BLaER1 treated with 17β-estradiol and CSF1 and Interleukin-3, amounts not matched to agents 10 nM and 100 nM (cell line): ENCODE measurements at regions not wholly inside any gene's neighbourhood (a gene's known extent, or its start where the extent isn't known, plus 50 kb on each side); places are given as distances from the start of the nearest gene placed in this dataset.

Experiments
- H3K27ac ChIP-seq, 11 experiments: shearing (Covaris generic); formaldehyde crosslinking; 2 replicates each; pipeline ENCODE4 v1.8.1; 2022
- H3K27me3 ChIP-seq, 11 experiments: shearing (Covaris generic); formaldehyde crosslinking; 2 replicates each; pipeline ENCODE4 v1.8.1; 2022
- H3K36me3 ChIP-seq, 11 experiments: shearing (Covaris generic); formaldehyde crosslinking; 2 replicates each; pipeline ENCODE4 v1.8.1; 2022
- H3K4me1 ChIP-seq, 10 experiments: shearing (Covaris generic); formaldehyde crosslinking; 2 replicates each; pipeline ENCODE4 v1.8.1; 2022
- H3K4me2 ChIP-seq, 11 experiments: shearing (Covaris generic); formaldehyde crosslinking; 2 replicates each; pipeline ENCODE4 v1.8.1; 2022
- H3K4me3 ChIP-seq, 10 experiments: shearing (Covaris generic); formaldehyde crosslinking; 2 replicates each; pipeline ENCODE4 v1.8.1; 2022
- H3K9ac ChIP-seq, 11 experiments: shearing (Covaris generic); formaldehyde crosslinking; 2 replicates each; pipeline ENCODE4 v1.8.1; 2022
- H3K9me3 ChIP-seq, 11 experiments: shearing (Covaris generic); formaldehyde crosslinking; replicated peaks in 1 of 11; 2 replicates each; pipeline ENCODE4 v1.8.1; 2022
- H4K20me1 ChIP-seq, 11 experiments: shearing (Covaris generic); formaldehyde crosslinking; 2 replicates each; pipeline ENCODE4 v1.8.1; 2022
- Cebpa-rat ChIP-seq, 11 experiments: shearing (Covaris generic); IDR thresholded peaks; 2 replicates each; pipeline ENCODE4 v1.8.1; 2022

GRCh38 chr18:27696148-27696547 is 480.8 kb downstream of the CDH2 start:
- no peaks in the 10 kb centered on the region for H4K20me1 ChIP-seq
- H3K27me3 ChIP-seq = no peaks in the 10 kb centered on the region
- H3K36me3 ChIP-seq = no peaks in the 10 kb centered on the region
- no peak overlapping the region for H3K4me3 ChIP-seq
- peaks cover 0 to 3% (median 0%) of the 10 kb centered on the region in 11 experiments; a peak in 2 of 22 replicates for H3K9me3 ChIP-seq
- H3K4me2 ChIP-seq = no peak overlapping the region
- H3K4me1 ChIP-seq = no peaks in the 10 kb centered on the region
- H3K9ac ChIP-seq = no peak overlapping the region
- H3K27ac ChIP-seq = no peak overlapping the region
- no peak for TF ChIP-seq Cebpa-rat (IDR thresholded peaks at IDR 0.05)

GRCh38 chr18:27695503-27695902 is 481.4 kb downstream of the CDH2 start:
- Histone ChIP-seq H3K27ac (no peak overlapping the region), H3K4me2 (no peak overlapping the region), H3K27me3 (no peaks in the 10 kb centered on the region), H3K4me1 (no peaks in the 10 kb centered on the region), H3K36me3 (no peaks in the 10 kb centered on the region), H4K20me1 (no peaks in the 10 kb centered on the region), H3K4me3 (no peak overlapping the region), H3K9ac (no peak overlapping the region), H3K9me3 (peaks cover 0 to 3% (median 0%) of the 10 kb centered on the region in 11 experiments; a peak in 2 of 22 replicates)
- no peak for TF ChIP-seq Cebpa-rat (IDR thresholded peaks at IDR 0.05)

- H3K9me3 ChIP-seq = peaks cover 0 to 3% (median 0%) of the 10 kb centered on the region in 11 experiments; a peak in 2 of 22 replicates
- no peaks in the 10 kb centered on the region for H3K4me1 ChIP-seq
- H3K4me2 ChIP-seq = no peak overlapping the region
- no peak overlapping the region for H3K4me3 ChIP-seq
- no peak for TF ChIP-seq Cebpa-rat (IDR thresholded peaks at IDR 0.05)
- no peaks in the 10 kb centered on the region for H3K36me3 ChIP-seq
- no peaks in the 10 kb centered on the region for H4K20me1 ChIP-seq
- no peaks in the 10 kb centered on the region for H3K27me3 ChIP-seq
- H3K9ac ChIP-seq = no peak overlapping the region
- H3K27ac ChIP-seq = no peak overlapping the region
These were observed 481.9 kb downstream of the CDH2 start for GRCh38 chr18:27695052-27695451.

GRCh38 chr18:27688581-27688980 is 488.3 kb downstream of the CDH2 start:
- TF ChIP-seq Cebpa-rat (IDR thresholded peaks at IDR 0.05) = no peak
- peaks cover 0 to 17% (median 11%) of the 10 kb centered on the region in 11 experiments; a peak in 18 of 22 replicates for H3K9me3 ChIP-seq

GRCh38 chr18:27687351-27687979 is 489.5 kb downstream of the CDH2 start:
- Histone ChIP-seq H3K9me3 (peaks cover 0 to 15% (median 11%) of the 10 kb centered on the region in 11 experiments; a peak in 18 of 22 replicates), H3K4me3 (no peak overlapping the region), H3K27me3 (no peaks in the 10 kb centered on the region), H3K4me1 (no peaks in the 10 kb centered on the region), H3K9ac (no peak overlapping the region), H3K4me2 (no peak overlapping the region), H4K20me1 (no peaks in the 10 kb centered on the region), H3K27ac (no peak overlapping the region), H3K36me3 (no peaks in the 10 kb centered on the region)
- TF ChIP-seq Cebpa-rat (IDR thresholded peaks at IDR 0.05) = no peak

More at GRCh38 chr18:27688581-27688980, 488.3 kb downstream of the CDH2 start:
- no peak overlapping the region for H3K4me3 ChIP-seq
- H3K4me1 ChIP-seq = no peaks in the 10 kb centered on the region
- no peaks in the 10 kb centered on the region for H3K36me3 ChIP-seq
- H3K27me3 ChIP-seq = no peaks in the 10 kb centered on the region
- H4K20me1 ChIP-seq = no peaks in the 10 kb centered on the region
- H3K4me2 ChIP-seq = no peak overlapping the region
- H3K27ac ChIP-seq = no peak overlapping the region
- no peak overlapping the region for H3K9ac ChIP-seq

- no peak overlapping the region for H3K27ac ChIP-seq
- no peaks in the 10 kb centered on the region for H3K27me3 ChIP-seq
- no peaks in the 10 kb centered on the region for H4K20me1 ChIP-seq
- TF ChIP-seq Cebpa-rat (IDR thresholded peaks at IDR 0.05) = no peak
- H3K4me3 ChIP-seq = no peak overlapping the region
- no peaks in the 10 kb centered on the region for H3K36me3 ChIP-seq
- H3K9ac ChIP-seq = no peak overlapping the region
- H3K4me1 ChIP-seq = no peaks in the 10 kb centered on the region
- H3K9me3 ChIP-seq = peaks cover 0 to 15% (median 11%) of the 10 kb centered on the region in 11 experiments; a peak in 18 of 22 replicates
- no peak overlapping the region for H3K4me2 ChIP-seq
These were observed 491.0 kb downstream of the CDH2 start for GRCh38 chr18:27685807-27686412.

- no peak overlapping the region for H3K4me2 ChIP-seq
- H3K9me3 ChIP-seq = peaks cover 0 to 15% (median 11%) of the 10 kb centered on the region in 11 experiments; a peak in 18 of 22 replicates
- TF ChIP-seq Cebpa-rat (IDR thresholded peaks at IDR 0.05) = no peak
- no peak overlapping the region for H3K9ac ChIP-seq
- H3K4me1 ChIP-seq = no peaks in the 10 kb centered on the region
- no peaks in the 10 kb centered on the region for H4K20me1 ChIP-seq
- no peaks in the 10 kb centered on the region for H3K27me3 ChIP-seq
- no peak overlapping the region for H3K27ac ChIP-seq
- H3K4me3 ChIP-seq = no peak overlapping the region
- no peaks in the 10 kb centered on the region for H3K36me3 ChIP-seq
These were observed 491.8 kb downstream of the CDH2 start for GRCh38 chr18:27685091-27685490.

- no peak for TF ChIP-seq Cebpa-rat (IDR thresholded peaks at IDR 0.05)
- Histone ChIP-seq H3K4me1 (no peaks in the 10 kb centered on the region; a peak in 1 of 20 replicates), H3K9me3 (peaks cover 0 to 17% (median 12%) of the 10 kb centered on the region in 11 experiments; a peak in 16 of 22 replicates), H3K4me3 (no peak overlapping the region), H3K27ac (no peak overlapping the region), H3K4me2 (no peak overlapping the region), H3K9ac (no peak overlapping the region), H3K36me3 (no peaks in the 10 kb centered on the region), H3K27me3 (no peaks in the 10 kb centered on the region), H4K20me1 (no peaks in the 10 kb centered on the region)
These were observed 489.3 kb upstream of the CHST9 start for GRCh38 chr18:27674411-27674810.

GRCh38 chr18:27673861-27674260 is 488.8 kb upstream of the CHST9 start:
- no peak overlapping the region for H3K4me3 ChIP-seq
- no peaks in the 10 kb centered on the region for H3K27me3 ChIP-seq
- no peaks in the 10 kb centered on the region; a peak in 1 of 20 replicates for H3K4me1 ChIP-seq
- no peak overlapping the region for H3K27ac ChIP-seq
- no peaks in the 10 kb centered on the region for H4K20me1 ChIP-seq
- no peak overlapping the region for H3K4me2 ChIP-seq
- TF ChIP-seq Cebpa-rat (IDR thresholded peaks at IDR 0.05) = no peak
- H3K9me3 ChIP-seq = peaks cover 0 to 17% (median 12%) of the 10 kb centered on the region in 11 experiments; a peak in 16 of 22 replicates
- no peak overlapping the region for H3K9ac ChIP-seq
- no peaks in the 10 kb centered on the region for H3K36me3 ChIP-seq

GRCh38 chr18:27668158-27668557 is 483.1 kb upstream of the CHST9 start:
- H3K4me3 ChIP-seq = no peak overlapping the region
- no peaks in the 10 kb centered on the region for H3K27me3 ChIP-seq
- no peak overlapping the region for H3K9ac ChIP-seq
- H3K4me1 ChIP-seq = no peaks in the 10 kb centered on the region; a peak in 1 of 20 replicates
- no peak overlapping the region for H3K27ac ChIP-seq
- no peaks in the 10 kb centered on the region for H3K36me3 ChIP-seq
- no peak overlapping the region for H3K4me2 ChIP-seq
- H3K9me3 ChIP-seq = peaks cover 0 to 5% (median 3%) of the 10 kb centered on the region in 11 experiments; a peak in 4 of 22 replicates
- no peaks in the 10 kb centered on the region for H4K20me1 ChIP-seq
- no peak for TF ChIP-seq Cebpa-rat (IDR thresholded peaks at IDR 0.05)
